ENCODE measurements at regions not wholly inside any gene's neighbourhood (a gene's known extent, or its start where the extent isn't known, plus 50 kb on each side); places are given as distances from the start of the nearest gene placed in this dataset.

DNA sequence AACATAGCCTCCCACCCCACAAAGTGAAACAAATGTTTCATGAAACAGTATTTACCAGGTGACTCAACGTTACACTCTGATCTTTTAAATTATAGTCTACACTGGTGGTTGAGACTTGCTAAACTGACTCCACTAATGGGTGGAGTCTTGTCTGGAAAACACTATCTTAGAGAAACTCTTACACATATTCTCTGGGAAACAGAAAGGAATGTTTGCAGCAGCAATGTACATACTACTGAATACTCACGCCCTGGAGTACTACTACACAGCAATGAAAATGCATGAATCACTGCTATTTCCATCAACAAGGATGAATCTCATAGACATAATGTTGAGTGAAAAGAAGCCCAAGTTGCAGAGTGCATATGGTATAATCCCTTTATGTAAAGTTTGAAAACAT is 208.5 kb upstream of the IGFBP7 start:
- H3K14ac ChIP-seq (ENCODE audit: insufficient read depth, low read length), result no peak overlapping the region
- no peaks in the 10 kb centered on the region; the same call in 1 of the 2 replicates for H3K4me1 ChIP-seq (ENCODE audit: insufficient read depth, low read length)
- H2BK20ac ChIP-seq (ENCODE audit: low read depth, low read length, poor library complexity, severe bottlenecking), result no peak overlapping the region
- H3K27me3 ChIP-seq (ENCODE audit: insufficient read depth, low read length), result no peaks in the 10 kb centered on the region
- no peak overlapping the region for H4K8ac ChIP-seq (replicated peaks; ENCODE audit: insufficient read length, low read depth, low read length)
- no peak overlapping the region for H2AFZ ChIP-seq (ENCODE audit: low read length)
- H2BK15ac ChIP-seq (ENCODE audit: low read depth, low read length), result no peak overlapping the region
- H2AK5ac ChIP-seq (ENCODE audit: insufficient read length, low read length), result no peak overlapping the region
- H3K9me3 Mint-ChIP-seq, result no peaks in the 10 kb centered on the region
- H3K4me2 ChIP-seq (ENCODE audit: insufficient read depth, insufficient read length, low read length), result no peak overlapping the region
- H3K27ac Mint-ChIP-seq, result no peak overlapping the region
- no peak overlapping the region for H3K4ac ChIP-seq (ENCODE audit: low read depth, low read length)
- no peak overlapping the region for H2BK12ac ChIP-seq (ENCODE audit: insufficient read length, low read depth, low read length)
- H3K23me2 ChIP-seq (ENCODE audit: insufficient read length, low read depth, low read length, poor library complexity, severe bottlenecking), result no peaks in the 10 kb centered on the region
- no peaks in the 10 kb centered on the region for H3K79me2 ChIP-seq (ENCODE audit: insufficient read depth, low read length)
- no peak overlapping the region for H3K9ac ChIP-seq (ENCODE audit: extremely low read depth, insufficient read length, low read length)
- H3T11ph ChIP-seq (ENCODE audit: low read length), result no peak overlapping the region
- no peaks in the 10 kb centered on the region for H3K36me3 Mint-ChIP-seq (ENCODE audit: insufficient read depth in 1 of 3, low read depth in 3 of 3)
- no peak overlapping the region for H2BK120ac ChIP-seq (ENCODE audit: low read depth, low read length, poor library complexity, severe bottlenecking)
- DNase-seq, result no peak
- H3K9me3 ChIP-seq (ENCODE audit: control insufficient read depth, low read depth, low read length), result no peaks in the 10 kb centered on the region
- no peak overlapping the region for H4K91ac ChIP-seq (ENCODE audit: insufficient read length, low read depth, low read length)
- H3K56ac ChIP-seq (ENCODE audit: insufficient read length, low read depth, low read length), result no peak overlapping the region
- H3K18ac ChIP-seq (ENCODE audit: insufficient read length, low read depth, low read length), result no peak overlapping the region
- TF ChIP-seq, protein P1, sequence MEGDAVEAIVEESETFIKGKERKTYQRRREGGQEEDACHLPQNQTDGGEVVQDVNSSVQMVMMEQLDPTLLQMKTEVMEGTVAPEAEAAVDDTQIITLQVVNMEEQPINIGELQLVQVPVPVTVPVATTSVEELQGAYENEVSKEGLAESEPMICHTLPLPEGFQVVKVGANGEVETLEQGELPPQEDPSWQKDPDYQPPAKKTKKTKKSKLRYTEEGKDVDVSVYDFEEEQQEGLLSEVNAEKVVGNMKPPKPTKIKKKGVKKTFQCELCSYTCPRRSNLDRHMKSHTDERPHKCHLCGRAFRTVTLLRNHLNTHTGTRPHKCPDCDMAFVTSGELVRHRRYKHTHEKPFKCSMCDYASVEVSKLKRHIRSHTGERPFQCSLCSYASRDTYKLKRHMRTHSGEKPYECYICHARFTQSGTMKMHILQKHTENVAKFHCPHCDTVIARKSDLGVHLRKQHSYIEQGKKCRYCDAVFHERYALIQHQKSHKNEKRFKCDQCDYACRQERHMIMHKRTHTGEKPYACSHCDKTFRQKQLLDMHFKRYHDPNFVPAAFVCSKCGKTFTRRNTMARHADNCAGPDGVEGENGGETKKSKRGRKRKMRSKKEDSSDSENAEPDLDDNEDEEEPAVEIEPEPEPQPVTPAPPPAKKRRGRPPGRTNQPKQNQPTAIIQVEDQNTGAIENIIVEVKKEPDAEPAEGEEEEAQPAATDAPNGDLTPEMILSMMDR (conservative IDR thresholded peaks at IDR 0.05), result no peak
- H3K27ac ChIP-seq (ENCODE audit: insufficient read length, low read depth, low read length), result no peak overlapping the region
- H3K79me1 ChIP-seq (ENCODE audit: insufficient read depth, low read depth, low read length, poor library complexity, severe bottlenecking), result no peaks in the 10 kb centered on the region
- H3K27me3 Mint-ChIP-seq (ENCODE audit: low read depth), result no peaks in the 10 kb centered on the region
- H2BK5ac ChIP-seq (ENCODE audit: insufficient read length, low read length), result no peak overlapping the region
- H3K4me3 Mint-ChIP-seq, result no peak overlapping the region
- no CpG with 5 or more reads among the region's 2 CpGs for WGBS (ENCODE audit: extremely low coverage, insufficient read length, low lambda C conversion rate)
- H4K5ac ChIP-seq (ENCODE audit: insufficient read length, low read depth, low read length), result no peak overlapping the region
- H3K23ac ChIP-seq (ENCODE audit: insufficient read length, low read depth, low read length), result no peak overlapping the region
- H4K20me1 ChIP-seq (ENCODE audit: control insufficient read depth, insufficient read depth, insufficient read length), result no peaks in the 10 kb centered on the region
- peaks cover 7 to 8% of the 10 kb centered on the region in 2 experiments for H3K4me1 Mint-ChIP-seq
